HCT116 (cell line): ENCODE measurements at regions not wholly inside any gene's neighbourhood (a gene's known extent, or its start where the extent isn't known, plus 50 kb on each side); places are given as distances from the start of the nearest gene placed in this dataset.

Source experiments
- ATAC-seq: fragments of 200-7000 bp; cut with Tn5 transposase; 2 replicates; pipeline ENCODE4 v1.9.1; 2020; ENCODE audit warnings: mild to moderate bottlenecking, moderate library complexity
- BruUV-seq: library from RNA; stranded (reverse); fragments of 400-500 nt; replicated peaks from 2 replicates; lab custom pipeline; 2021; lab: Mats Ljungman, UMichigan
- CTCF ChIA-PET: fragments of 300-600 bp; sonication (Branson Sonifier 250); formaldehyde crosslinking; loops from one replicate; lab custom pipeline; 2021; ENCODE audit warnings: antibody characterized with exemption; lab: Charles Lee
- POLR2A ChIA-PET: fragments of 300-600, 350-600 bp; sonication (Branson Sonifier 250); formaldehyde crosslinking; loops from one replicate; lab custom pipeline; 2021; ENCODE audit warnings: antibody characterized with exemption; lab: Charles Lee
- RAD21 ChIA-PET, 2 experiments: fragments of 300-600 bp; sonication (Branson Sonifier 250); formaldehyde crosslinking; loops; one replicate each; lab custom pipeline; 2023; ENCODE audit warnings: low total read pairs in 2 of 2; ENCODE audit not compliant: uncharacterized antibody in 2 of 2, unreplicated experiment in 2 of 2, low non-redundant PET in 1 of 2; lab: Charles Lee
- DNase-seq: peaks from one replicate; pipeline ENCODE4 v3.0.0-alpha.2; 2010; ENCODE audit warnings: low read depth, low spot score
- H2AFZ ChIP-seq: fragments of 200-600 bp; shearing (Covaris generic), sonication (generic); 2 replicates; pipeline ENCODE4 v1.6.1; 2017; ENCODE audit warnings: low read depth, mixed run types, mixed read lengths, antibody characterized with exemption, low read length; ENCODE audit not compliant: poor library complexity, severe bottlenecking
- H3K27ac ChIP-seq: 2 replicates; pipeline ENCODE4 v1.5.1; 2012; ENCODE audit warnings: low read depth, low read length
- H3K27me3 ChIP-seq: fragments of 200-600 bp; sonication (generic); 2 replicates; pipeline ENCODE4 v1.6.1; 2016; ENCODE audit warnings: mixed run types, low read length, mixed read lengths; ENCODE audit not compliant: insufficient read depth
- H3K36me3 ChIP-seq, 2 experiments: fragments of 200-500 bp in 1 of 2; fragments of 200-600 bp in 1 of 2; sonication (Bioruptor generic) in 1 of 2; sonication (generic) in 1 of 2; 2 replicates each; pipeline versions ENCODE4 v1.5.1 to v1.6.1; 2014 to 2016; ENCODE audit warnings: low read length in 2 of 2, inconsistent platforms in 1 of 2, mixed read lengths in 1 of 2, mixed run types in 1 of 2; ENCODE audit not compliant: insufficient read depth in 2 of 2, control insufficient read depth in 1 of 2
- H3K4me1 ChIP-seq, 2 experiments: fragments of 200-600 bp in 1 of 2; sonication (generic) in 1 of 2; 2 replicates each; pipeline versions ENCODE4 v1.5.1 to v1.6.1; 2012 to 2017; ENCODE audit warnings: low read length in 2 of 2, inconsistent platforms in 1 of 2, mild to moderate bottlenecking in 1 of 2, mixed read lengths in 1 of 2, mixed run types in 1 of 2, moderate library complexity in 1 of 2; ENCODE audit not compliant: insufficient read depth in 2 of 2, control insufficient read depth in 1 of 2
- H3K4me2 ChIP-seq: fragments of 200-600 bp; sonication (generic); 2 replicates; pipeline ENCODE4 v1.6.1; 2017; ENCODE audit warnings: mixed run types, low read length, mixed read lengths
- H3K4me3 ChIP-seq, 2 experiments: fragments of 200-600 bp in 1 of 2; sonication (generic) in 1 of 2; replicated peaks in 1 of 2; 2 replicates each; pipeline ENCODE4 v1.5.1; 2011 to 2016; ENCODE audit warnings: low read length in 2 of 2, control low read depth in 1 of 2, low read depth in 1 of 2, mild to moderate bottlenecking in 1 of 2, mixed read lengths in 1 of 2, mixed run types in 1 of 2
- H3K79me2 ChIP-seq: fragments of 200-600 bp; sonication (generic); 2 replicates; pipeline ENCODE4 v1.6.1; 2017; ENCODE audit warnings: mild to moderate bottlenecking, mixed run types, low read length, moderate library complexity, mixed read lengths; ENCODE audit not compliant: insufficient read depth
- H3K9ac ChIP-seq: fragments of 200-600 bp; sonication (generic); 2 replicates; pipeline ENCODE4 v1.6.1; 2016; ENCODE audit warnings: low read length, mixed read lengths
- H3K9me2 ChIP-seq: fragments of 200-600 bp; sonication (generic), shearing (Covaris generic); 2 replicates; pipeline ENCODE4 v1.6.1; 2017; ENCODE audit warnings: mixed run types, mild to moderate bottlenecking, moderate library complexity; ENCODE audit not compliant: insufficient read depth
- H3K9me3 ChIP-seq, 2 experiments: fragments of 200-500 bp in 1 of 2; fragments of 200-600 bp in 1 of 2; sonication (Bioruptor generic) in 1 of 2; sonication (generic) in 1 of 2; 2 replicates each; pipeline ENCODE4 v1.6.1; 2014 to 2017; ENCODE audit warnings: low read length in 2 of 2, mixed read lengths in 2 of 2, inconsistent platforms in 1 of 2, low read depth in 1 of 2, mild to moderate bottlenecking in 1 of 2, mixed run types in 1 of 2, moderate library complexity in 1 of 2; ENCODE audit not compliant: control insufficient read depth in 1 of 2, insufficient read depth in 1 of 2
- H4K20me1 ChIP-seq: fragments of 200-600 bp; sonication (generic), shearing (Covaris generic); 2 replicates; pipeline ENCODE4 v1.6.1; 2017; ENCODE audit warnings: mixed run types, mild to moderate bottlenecking, moderate library complexity; ENCODE audit not compliant: insufficient read depth
- CBX3 ChIP-seq: IDR thresholded peaks from 2 replicates; pipeline ENCODE4 v1.6.1; 2012; ENCODE audit warnings: low read depth
- EGR1 ChIP-seq: IDR thresholded peaks from 2 replicates; pipeline ENCODE4 v1.6.1; 2012; ENCODE audit warnings: low read depth
- ELF1 ChIP-seq: IDR thresholded peaks from 2 replicates; pipeline ENCODE4 v1.6.1; 2012; ENCODE audit warnings: low read depth, borderline replicate concordance
- EZH2 ChIP-seq: fragments of 200-600 bp; sonication (generic); IDR thresholded peaks from 2 replicates; pipeline ENCODE4 v1.6.1; 2017; ENCODE audit warnings: antibody characterized with exemption, mixed run types
- EZH2phosphoT487 ChIP-seq: fragments of 200-600 bp; IDR thresholded peaks from 2 replicates; pipeline ENCODE4 v1.6.1; 2018; ENCODE audit warnings: antibody characterized with exemption, borderline replicate concordance
- FOSL1 ChIP-seq: IDR thresholded peaks from 2 replicates; pipeline ENCODE4 v1.6.1; 2012; ENCODE audit warnings: low read depth
- POLR2A ChIP-seq: IDR thresholded peaks from 2 replicates; pipeline ENCODE4 v1.7.0; 2011; ENCODE audit warnings: borderline replicate concordance; ENCODE audit not compliant: insufficient read depth, insufficient read length; ENCODE audit errors: extremely low read depth
- POLR2AphosphoS5 ChIP-seq: IDR thresholded peaks from 2 replicates; pipeline ENCODE4 v1.6.1; 2011; ENCODE audit warnings: mild to moderate bottlenecking, low read depth, low read length, moderate library complexity
- RAD21 ChIP-seq: IDR thresholded peaks from 2 replicates; pipeline ENCODE4 v1.6.1; 2012; ENCODE audit warnings: low read depth, mild to moderate bottlenecking
- SP1 ChIP-seq: IDR thresholded peaks from 2 replicates; pipeline ENCODE4 v1.6.1; 2012; ENCODE audit warnings: low read depth
- YY1 ChIP-seq: IDR thresholded peaks from 2 replicates; pipeline ENCODE4 v1.6.1; 2011; ENCODE audit warnings: low read length, low read depth, moderate library complexity, mild to moderate bottlenecking; ENCODE audit not compliant: insufficient replicate concordance; ENCODE audit errors: extremely low read depth
- ZNF274 ChIP-seq: fragments of 200-500 bp; sonication (Bioruptor generic); IDR thresholded peaks from 2 replicates; pipeline ENCODE4 v1.6.1; 2014; ENCODE audit warnings: mild to moderate bottlenecking, low read depth, low read length, inconsistent platforms
- intact Hi-C: fragments of 100-400 bp; cut with micrococcal nuclease; formaldehyde crosslinking; loops from 2 replicates; pipeline ENCODE4 v1.10.0; 2022
- TF ChIP-seq, protein P1 (sequence below), 3 experiments: fragments of 200-600 bp in 1 of 3; sonication (generic) in 1 of 3; IDR thresholded peaks in 2 of 3; conservative IDR thresholded peaks in 1 of 3; 2 replicates each; pipeline ENCODE4 v1.5.1; 2012 to 2017; ENCODE audit warnings: low read depth in 2 of 3, low read length in 2 of 3, antibody characterized with exemption in 1 of 3, borderline replicate concordance in 1 of 3, control low read depth in 1 of 3, mild to moderate bottlenecking in 1 of 3, mixed read lengths in 1 of 3, mixed run types in 1 of 3, moderate library complexity in 1 of 3; ENCODE audit not compliant: insufficient read depth in 1 of 3
- TF ChIP-seq, protein P2 (sequence below): IDR thresholded peaks from 2 replicates; pipeline ENCODE4 v1.6.1; 2012; ENCODE audit warnings: low read depth
- TF ChIP-seq, protein P3 (sequence below): IDR thresholded peaks from 2 replicates; pipeline ENCODE4 v1.6.1; 2011; ENCODE audit warnings: mild to moderate bottlenecking, low read length, moderate library complexity; ENCODE audit not compliant: insufficient replicate concordance; ENCODE audit errors: extremely low read depth
- TF ChIP-seq, protein P4 (sequence below): IDR thresholded peaks from 2 replicates; pipeline ENCODE4 v1.6.1; 2012

DNA sequence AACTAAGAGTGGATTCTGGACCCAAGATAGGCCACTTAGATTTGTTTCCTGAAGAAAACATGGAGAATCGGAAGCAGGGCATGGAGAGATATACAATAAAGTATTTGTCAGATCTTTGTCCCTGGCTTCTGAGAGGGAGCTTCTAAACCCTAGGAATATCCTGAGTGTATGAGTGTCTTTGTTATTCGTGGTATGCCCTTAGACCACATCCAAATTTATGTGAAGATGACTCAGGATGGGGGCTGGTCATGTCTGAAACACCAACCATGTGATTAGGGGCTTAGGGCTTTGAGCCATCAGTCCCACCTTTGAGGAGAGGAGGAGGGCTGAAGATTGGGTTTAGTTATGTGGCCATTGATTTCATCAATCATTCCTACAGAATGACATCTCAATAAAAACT is 69.7 kb upstream of the PLPP4 start:
- intact Hi-C loops: no loop called here
- Histone ChIP-seq H3K9me3 (no peaks in the 10 kb centered on the region), H3K9me2 (no peaks in the 10 kb centered on the region), H3K27ac (no peak overlapping the region), H4K20me1 (no peaks in the 10 kb centered on the region), H3K27me3 (peaks cover 56% of the 10 kb centered on the region), H3K9ac (no peak overlapping the region), H3K4me2 (no peak overlapping the region), H2AFZ (no peak overlapping the region), H3K79me2 (no peaks in the 10 kb centered on the region), H3K36me3 (no peaks in the 10 kb centered on the region), H3K4me1 (no peaks in the 10 kb centered on the region), H3K4me3 (no peak overlapping the region)
- no peak for DNase-seq
- no TSS peak for BruUV-seq
- RAD21 ChIA-PET: no interaction called here
- POLR2A ChIA-PET: no interaction called here
- TF ChIP-seq, protein P1, sequence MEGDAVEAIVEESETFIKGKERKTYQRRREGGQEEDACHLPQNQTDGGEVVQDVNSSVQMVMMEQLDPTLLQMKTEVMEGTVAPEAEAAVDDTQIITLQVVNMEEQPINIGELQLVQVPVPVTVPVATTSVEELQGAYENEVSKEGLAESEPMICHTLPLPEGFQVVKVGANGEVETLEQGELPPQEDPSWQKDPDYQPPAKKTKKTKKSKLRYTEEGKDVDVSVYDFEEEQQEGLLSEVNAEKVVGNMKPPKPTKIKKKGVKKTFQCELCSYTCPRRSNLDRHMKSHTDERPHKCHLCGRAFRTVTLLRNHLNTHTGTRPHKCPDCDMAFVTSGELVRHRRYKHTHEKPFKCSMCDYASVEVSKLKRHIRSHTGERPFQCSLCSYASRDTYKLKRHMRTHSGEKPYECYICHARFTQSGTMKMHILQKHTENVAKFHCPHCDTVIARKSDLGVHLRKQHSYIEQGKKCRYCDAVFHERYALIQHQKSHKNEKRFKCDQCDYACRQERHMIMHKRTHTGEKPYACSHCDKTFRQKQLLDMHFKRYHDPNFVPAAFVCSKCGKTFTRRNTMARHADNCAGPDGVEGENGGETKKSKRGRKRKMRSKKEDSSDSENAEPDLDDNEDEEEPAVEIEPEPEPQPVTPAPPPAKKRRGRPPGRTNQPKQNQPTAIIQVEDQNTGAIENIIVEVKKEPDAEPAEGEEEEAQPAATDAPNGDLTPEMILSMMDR (IDR thresholded peaks at IDR 0.05 in 2 of 3, conservative IDR thresholded peaks at IDR 0.05 in 1 of 3; ENCODE audit: borderline replicate concordance in 1 of 3, insufficient read depth in 1 of 3, low read depth in 2 of 3, low read length in 2 of 3): no peak
- TF ChIP-seq EGR1 (no peak), EZH2phosphoT487 (no peak), RAD21 (no peak), ELF1 (no peak), YY1 (no peak), ZNF274 (no peak), CBX3 (no peak), POLR2AphosphoS5 (no peak), POLR2A (no peak), FOSL1 (no peak), EZH2 (no peak), SP1 (no peak)
- TF ChIP-seq, protein P2, sequence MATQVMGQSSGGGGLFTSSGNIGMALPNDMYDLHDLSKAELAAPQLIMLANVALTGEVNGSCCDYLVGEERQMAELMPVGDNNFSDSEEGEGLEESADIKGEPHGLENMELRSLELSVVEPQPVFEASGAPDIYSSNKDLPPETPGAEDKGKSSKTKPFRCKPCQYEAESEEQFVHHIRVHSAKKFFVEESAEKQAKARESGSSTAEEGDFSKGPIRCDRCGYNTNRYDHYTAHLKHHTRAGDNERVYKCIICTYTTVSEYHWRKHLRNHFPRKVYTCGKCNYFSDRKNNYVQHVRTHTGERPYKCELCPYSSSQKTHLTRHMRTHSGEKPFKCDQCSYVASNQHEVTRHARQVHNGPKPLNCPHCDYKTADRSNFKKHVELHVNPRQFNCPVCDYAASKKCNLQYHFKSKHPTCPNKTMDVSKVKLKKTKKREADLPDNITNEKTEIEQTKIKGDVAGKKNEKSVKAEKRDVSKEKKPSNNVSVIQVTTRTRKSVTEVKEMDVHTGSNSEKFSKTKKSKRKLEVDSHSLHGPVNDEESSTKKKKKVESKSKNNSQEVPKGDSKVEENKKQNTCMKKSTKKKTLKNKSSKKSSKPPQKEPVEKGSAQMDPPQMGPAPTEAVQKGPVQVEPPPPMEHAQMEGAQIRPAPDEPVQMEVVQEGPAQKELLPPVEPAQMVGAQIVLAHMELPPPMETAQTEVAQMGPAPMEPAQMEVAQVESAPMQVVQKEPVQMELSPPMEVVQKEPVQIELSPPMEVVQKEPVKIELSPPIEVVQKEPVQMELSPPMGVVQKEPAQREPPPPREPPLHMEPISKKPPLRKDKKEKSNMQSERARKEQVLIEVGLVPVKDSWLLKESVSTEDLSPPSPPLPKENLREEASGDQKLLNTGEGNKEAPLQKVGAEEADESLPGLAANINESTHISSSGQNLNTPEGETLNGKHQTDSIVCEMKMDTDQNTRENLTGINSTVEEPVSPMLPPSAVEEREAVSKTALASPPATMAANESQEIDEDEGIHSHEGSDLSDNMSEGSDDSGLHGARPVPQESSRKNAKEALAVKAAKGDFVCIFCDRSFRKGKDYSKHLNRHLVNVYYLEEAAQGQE: no peak
- TF ChIP-seq, protein P3, sequence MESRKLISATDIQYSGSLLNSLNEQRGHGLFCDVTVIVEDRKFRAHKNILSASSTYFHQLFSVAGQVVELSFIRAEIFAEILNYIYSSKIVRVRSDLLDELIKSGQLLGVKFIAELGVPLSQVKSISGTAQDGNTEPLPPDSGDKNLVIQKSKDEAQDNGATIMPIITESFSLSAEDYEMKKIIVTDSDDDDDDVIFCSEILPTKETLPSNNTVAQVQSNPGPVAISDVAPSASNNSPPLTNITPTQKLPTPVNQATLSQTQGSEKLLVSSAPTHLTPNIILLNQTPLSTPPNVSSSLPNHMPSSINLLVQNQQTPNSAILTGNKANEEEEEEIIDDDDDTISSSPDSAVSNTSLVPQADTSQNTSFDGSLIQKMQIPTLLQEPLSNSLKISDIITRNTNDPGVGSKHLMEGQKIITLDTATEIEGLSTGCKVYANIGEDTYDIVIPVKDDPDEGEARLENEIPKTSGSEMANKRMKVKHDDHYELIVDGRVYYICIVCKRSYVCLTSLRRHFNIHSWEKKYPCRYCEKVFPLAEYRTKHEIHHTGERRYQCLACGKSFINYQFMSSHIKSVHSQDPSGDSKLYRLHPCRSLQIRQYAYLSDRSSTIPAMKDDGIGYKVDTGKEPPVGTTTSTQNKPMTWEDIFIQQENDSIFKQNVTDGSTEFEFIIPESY: no peak
- TF ChIP-seq, protein P4, sequence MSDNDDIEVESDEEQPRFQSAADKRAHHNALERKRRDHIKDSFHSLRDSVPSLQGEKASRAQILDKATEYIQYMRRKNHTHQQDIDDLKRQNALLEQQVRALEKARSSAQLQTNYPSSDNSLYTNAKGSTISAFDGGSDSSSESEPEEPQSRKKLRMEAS: no peak
- ATAC-seq: no peak
- CTCF ChIA-PET: no interaction called here
